Lower leg skin (tissue), 3 donors: ENCODE measurements at regions not wholly inside any gene's neighbourhood (a gene's known extent, or its start where the extent isn't known, plus 50 kb on each side); places are given as distances from the start of the nearest gene placed in this dataset.

ENCODE experiments used
- CTCF ChIP-seq, 3 donors: fragments of 450-650 bp; IDR thresholded peaks; one replicate each; pipeline ENCODE4 v1.5.1; 2016; ENCODE audit warnings: antibody characterized with exemption in 3 of 3, mild to moderate bottlenecking in 3 of 3, moderate library complexity in 2 of 3
- POLR2A ChIP-seq, 2 donors: fragments of 450-650 bp; IDR thresholded peaks; one replicate each; pipeline ENCODE4 v1.6.1; 2016 to 2017; ENCODE audit warnings: antibody characterized with exemption in 2 of 2, mild to moderate bottlenecking in 1 of 2, moderate library complexity in 1 of 2

GRCh38 chr12:58712976-58713375 is 207.3 kb downstream of the LRIG3 start:
- TF ChIP-seq POLR2A (IDR thresholded peaks at IDR 0.05) = no peak
- no peak for TF ChIP-seq CTCF (IDR thresholded peaks at IDR 0.05)
